MM.1S (cell line): ENCODE measurements at regions not wholly inside any gene's neighbourhood (a gene's known extent, or its start where the extent isn't known, plus 50 kb on each side); places are given as distances from the start of the nearest gene placed in this dataset.

ENCODE experiments used
- CTCF ChIP-seq: fragments of 300-600 bp; sonication (generic); IDR thresholded peaks from 2 replicates; pipeline ENCODE4 v1.5.1; 2016; ENCODE audit warnings: antibody characterized with exemption, low read length, mixed read lengths
- EZH2 ChIP-seq: fragments of 300-600 bp; sonication (generic); optimal IDR thresholded peaks from 2 replicates; pipeline ENCODE3; 2017; ENCODE audit warnings: low read depth, mild to moderate bottlenecking, antibody characterized with exemption, low read length, mixed read lengths
- EZH2phosphoT487 ChIP-seq: fragments of 300-600 bp; sonication (generic); IDR thresholded peaks from 2 replicates; pipeline ENCODE4 v1.6.1; 2018; ENCODE audit warnings: antibody characterized with exemption, low read length

GRCh38 chr12:86903159-86903558, 647.0 kb upstream of the MGAT4C start:
- TF ChIP-seq CTCF (no peak), EZH2 (no peak), EZH2phosphoT487 (no peak)
